ENCODE measurements at regions not wholly inside any gene's neighbourhood (a gene's known extent, or its start where the extent isn't known, plus 50 kb on each side); places are given as distances from the start of the nearest gene placed in this dataset.

- TF ChIP-seq MYBL2 (IDR thresholded peaks at IDR 0.05; ENCODE audit: low read depth) (no peak), MYBL2 (CRISPR knock-in tag; IDR thresholded peaks at IDR 0.05; ENCODE audit: borderline replicate concordance) (no peak), ZNF644 (tag; IDR thresholded peaks at IDR 0.05; ENCODE audit: low read depth) (peak; percentile 99), IRF9 (tag; IDR thresholded peaks at IDR 0.05) (peak; percentile 97), TGIF2 (CRISPR knock-in tag; IDR thresholded peaks at IDR 0.05) (no peak), ZBTB11 (CRISPR knock-in tag; IDR thresholded peaks at IDR 0.05) (peak in 1 of 3 experiments; percentile 85; a peak in 2 of 6 replicates), EZH2 (IDR thresholded peaks at IDR 0.05; ENCODE audit: borderline replicate concordance, low read depth, low read length) (no peak), ETV1 (tag; conservative IDR thresholded peaks at IDR 0.05; ENCODE audit: low read depth) (peak; percentile 77), RBFOX2 (IDR thresholded peaks at IDR 0.05; ENCODE audit: low read depth, low read length) (0 out of 2 replicates have a peak, but pooled peaks have one; percentile 32), PYGO2 (tag; IDR thresholded peaks at IDR 0.05) (peak; percentile 99), ZNF143 (CRISPR knock-in tag; IDR thresholded peaks at IDR 0.05) (no peak), FOSL1 (tag; conservative IDR thresholded peaks at IDR 0.05) (peak; percentile 69), ZNF124 (CRISPR knock-in tag; IDR thresholded peaks at IDR 0.05) (no peak), SRSF3 (IDR thresholded peaks at IDR 0.05; ENCODE audit: insufficient read depth, low read length) (no peak), DIDO1 (tag; IDR thresholded peaks at IDR 0.05; ENCODE audit: low read depth) (peak; percentile 94), THAP12 (CRISPR knock-in tag; IDR thresholded peaks at IDR 0.05) (no peak), ILF3 (IDR thresholded peaks at IDR 0.05; ENCODE audit: borderline replicate concordance) (no peak), BRF1 (IDR thresholded peaks at IDR 0.05; ENCODE audit: borderline replicate concordance, extremely low read depth, insufficient read length) (no peak), ZNF280B (CRISPR knock-in tag; IDR thresholded peaks at IDR 0.05) (peak; percentile 95)
These were observed 105.8 kb upstream of the KLF6 start (continued) for GRCh38 chr10:3890602-3891352.

Data from K562 (cell line).